Globus pallidus (tissue), 1 donor: ENCODE measurements at regions not wholly inside any gene's neighbourhood (a gene's known extent, or its start where the extent isn't known, plus 50 kb on each side); places are given as distances from the start of the nearest gene placed in this dataset.

Experiments used
- DNase-seq: peaks from one replicate; pipeline ENCODE4 v3.0.0-alpha.2; 2015; ENCODE audit warnings: low spot score

DNA sequence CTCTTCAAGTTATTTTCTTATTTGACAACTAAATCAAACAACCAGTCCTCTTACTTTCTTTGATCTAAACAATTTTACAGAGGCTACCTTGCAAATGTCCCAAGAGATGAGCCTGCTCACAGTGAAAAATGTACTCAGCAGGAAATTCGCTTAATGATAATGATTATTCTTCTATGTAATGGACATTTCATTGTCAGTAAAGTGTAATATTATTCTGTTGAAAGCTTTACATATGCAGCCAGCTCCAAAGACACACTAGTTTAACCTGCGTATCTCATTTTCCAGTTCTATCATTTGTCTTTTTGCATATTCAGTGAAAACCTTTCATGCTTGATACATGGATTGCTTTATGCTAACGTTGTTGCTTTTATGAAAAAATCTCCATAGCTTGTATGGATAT is 758.7 kb upstream of the ZNF608 start:
- DNase-seq = no peak

DNA sequence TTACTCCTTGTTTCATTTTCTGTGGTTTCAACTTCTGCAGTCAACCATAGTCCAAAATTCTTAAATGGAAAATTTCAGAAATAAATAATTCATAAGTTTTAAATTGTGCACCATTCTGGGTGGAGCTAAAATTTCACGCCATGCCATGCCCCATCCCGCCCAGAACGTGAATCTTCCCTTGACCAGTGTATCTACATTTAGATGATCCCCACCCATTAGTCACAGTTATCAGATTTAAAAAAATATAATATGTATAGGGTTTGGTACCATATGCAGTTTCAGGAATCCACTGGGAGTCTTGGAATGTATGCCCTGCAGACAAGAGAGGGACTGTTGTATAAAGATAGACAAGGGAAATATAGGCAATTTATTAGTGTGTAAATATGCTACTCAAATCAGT is 759.7 kb upstream of the ZNF608 start:
- no peak for DNase-seq

DNA sequence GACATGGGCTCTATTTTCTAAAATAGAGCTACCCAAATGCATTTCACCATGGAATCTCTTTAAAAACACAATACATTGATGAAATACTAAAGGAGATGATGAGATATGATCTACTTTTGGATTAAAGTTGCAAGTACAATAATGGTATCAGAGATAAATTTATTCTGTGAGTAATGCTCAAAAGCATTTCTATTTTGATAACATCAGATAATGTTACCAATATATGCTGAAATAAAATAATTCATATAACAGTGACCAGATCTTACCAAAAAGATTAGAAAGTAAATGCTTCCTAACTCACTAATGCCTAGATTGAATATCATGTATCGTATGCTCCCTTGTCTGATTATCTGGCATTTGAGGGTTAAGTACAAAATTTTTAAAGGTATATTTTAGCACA is 761.8 kb upstream of the ZNF608 start:
- DNase-seq = no peak

DNA sequence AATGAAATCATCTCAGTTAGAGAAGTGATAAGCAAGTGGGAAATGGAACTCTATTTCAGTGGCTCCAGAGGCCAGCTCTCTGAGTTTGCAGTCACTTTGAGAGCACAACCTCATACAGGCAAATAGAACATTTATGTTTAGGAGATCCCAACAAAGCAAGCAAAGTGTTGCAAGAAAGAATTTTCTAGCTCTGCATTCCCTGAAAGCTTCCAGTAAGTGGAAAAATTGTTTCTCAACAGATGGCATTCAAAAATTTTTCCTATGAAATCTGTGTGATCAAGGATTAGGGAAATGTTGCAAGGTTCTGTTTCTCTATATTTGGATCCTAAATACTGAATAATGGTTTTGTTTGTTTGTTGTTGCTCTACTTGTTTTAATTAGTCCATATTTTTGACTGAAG is 764.2 kb upstream of the ZNF608 start:
- DNase-seq = no peak

DNA sequence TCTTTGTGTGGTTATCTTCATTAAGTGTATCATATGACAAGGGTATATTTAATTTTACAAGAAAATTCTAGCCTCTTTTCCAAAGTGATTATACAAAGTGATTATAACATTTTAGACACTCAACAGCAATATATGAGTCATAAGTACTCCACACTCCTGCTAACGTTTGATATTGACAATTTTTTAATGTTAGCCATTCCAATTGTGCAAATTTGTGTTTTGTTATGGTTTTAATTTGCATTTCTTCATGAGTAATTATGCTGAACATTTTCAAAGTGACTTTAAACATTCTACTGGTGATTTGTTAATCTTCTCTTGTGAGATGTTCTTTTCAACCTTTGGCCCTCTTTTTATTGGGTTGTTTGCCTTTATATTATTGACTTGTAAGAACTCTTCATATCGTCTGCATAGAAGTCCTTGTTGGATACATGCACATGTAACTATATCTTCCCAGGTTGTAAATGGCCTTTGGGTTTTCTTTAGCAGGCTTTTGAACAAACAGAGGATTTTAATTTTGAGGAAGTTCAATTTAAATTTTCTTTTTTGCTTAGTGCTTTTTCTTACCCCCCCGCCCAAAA is 771.6 kb upstream of the ZNF608 start:
- no peak for DNase-seq

DNA sequence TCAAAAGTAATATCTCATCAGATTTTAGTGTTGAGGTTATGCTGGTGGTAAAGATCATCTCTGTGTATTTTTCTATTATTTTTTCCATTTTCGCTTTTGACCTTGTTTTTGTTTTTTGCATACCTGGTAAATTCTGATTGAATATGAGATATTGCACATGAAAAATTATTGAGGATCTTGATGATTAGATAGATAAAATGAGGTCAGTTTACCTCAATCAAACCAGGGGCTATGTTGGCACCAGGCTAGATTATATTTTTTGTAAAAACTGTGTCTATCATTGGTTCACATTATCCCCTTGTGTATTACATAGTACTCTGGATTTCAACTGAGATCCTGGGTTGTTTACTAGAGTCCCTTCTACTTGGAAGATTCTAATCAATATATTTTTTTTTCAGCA is 774.9 kb upstream of the ZNF608 start:
- DNase-seq = no peak

DNA sequence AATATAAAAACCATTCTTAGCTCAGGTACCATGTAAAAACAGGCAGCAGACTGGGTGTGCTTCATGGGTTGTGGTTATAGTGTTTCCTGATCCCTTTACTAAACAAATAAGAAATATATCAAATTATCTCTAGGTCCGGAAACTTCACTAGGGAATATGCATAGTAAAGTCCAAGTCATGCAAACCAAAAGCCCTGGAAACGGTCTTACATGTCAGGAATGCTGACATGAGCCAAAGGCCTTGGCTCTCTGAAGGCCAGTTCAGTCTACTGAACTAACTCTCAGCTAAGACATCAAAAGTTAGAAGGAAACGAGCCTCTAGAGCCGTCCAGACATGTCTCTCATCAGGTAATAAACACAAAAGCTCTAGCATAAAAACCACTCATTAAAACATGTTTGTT is 778.9 kb upstream of the ZNF608 start:
- no peak for DNase-seq

DNA sequence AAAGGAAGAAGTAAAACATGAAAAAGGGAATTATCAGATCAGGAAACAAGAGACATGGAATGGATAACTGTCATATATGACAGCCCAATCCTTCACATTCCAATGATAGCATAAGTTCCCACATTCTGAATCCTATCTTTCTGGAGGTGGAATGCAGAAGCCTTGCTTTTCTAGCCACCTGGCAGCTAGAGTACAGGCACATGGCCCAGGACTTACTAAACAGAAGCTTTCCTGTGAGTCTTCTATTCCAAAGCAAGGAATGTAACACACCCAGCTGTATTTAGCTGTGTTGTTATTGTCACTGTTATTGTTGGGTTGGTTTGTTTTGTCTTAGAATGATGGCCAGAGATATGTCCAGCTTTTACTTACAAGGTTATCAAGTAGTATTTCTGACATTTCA is 780.5 kb upstream of the ZNF608 start:
- no peak for DNase-seq

DNA sequence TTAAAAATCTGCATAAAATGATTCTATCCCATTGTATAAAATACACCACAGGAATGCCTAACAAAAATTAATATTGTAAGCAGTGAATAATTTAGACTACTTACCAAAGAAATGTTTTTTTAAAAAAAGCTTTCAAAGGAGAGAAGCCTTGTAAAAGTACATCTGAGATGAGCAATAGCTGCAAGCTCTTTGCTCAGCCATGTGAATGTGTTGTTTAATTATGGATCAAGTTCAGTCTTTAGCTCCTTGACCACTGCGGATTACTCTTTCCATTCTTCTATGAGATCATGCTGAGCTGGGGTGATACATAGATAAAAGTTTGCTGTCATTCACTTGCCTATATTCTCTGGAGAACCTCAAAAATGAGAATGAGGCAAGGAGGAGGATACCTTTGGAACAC is 782.4 kb upstream of the ZNF608 start:
- no peak for DNase-seq

DNA sequence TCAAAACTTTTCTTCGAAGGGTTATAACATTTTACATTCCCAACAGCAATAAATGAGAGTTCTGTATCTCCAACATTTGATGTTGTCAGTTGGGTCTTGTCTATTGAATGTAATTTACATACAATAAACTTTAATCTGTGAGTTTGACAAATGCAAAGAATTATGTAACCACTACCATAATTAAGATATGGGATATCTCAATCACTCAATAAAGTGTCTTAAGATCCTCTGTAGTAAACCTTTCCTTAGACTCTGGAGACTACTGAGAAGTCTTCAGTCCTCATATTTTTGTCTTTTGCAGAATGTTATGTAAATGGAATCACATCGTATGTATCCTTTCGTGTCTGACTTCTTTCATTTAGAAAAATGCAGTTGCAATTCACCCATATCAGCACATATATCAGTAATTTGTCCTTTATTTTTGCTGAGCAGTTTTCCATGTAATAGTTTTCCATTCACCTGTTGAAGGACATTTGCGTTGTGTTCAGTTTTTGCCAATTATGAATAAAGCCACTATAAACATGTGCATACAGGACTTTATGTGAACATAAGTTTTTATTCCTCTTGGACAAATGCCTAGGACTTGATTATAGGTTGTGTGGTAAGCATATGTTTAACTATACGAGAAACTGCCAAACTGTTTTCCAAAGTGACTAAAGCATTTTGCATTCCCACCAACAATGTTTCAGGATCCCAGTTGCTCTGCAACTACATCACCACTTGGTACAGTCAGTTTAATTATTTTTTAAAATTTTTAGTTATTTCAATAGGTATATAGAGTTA is 784.6 kb upstream of the ZNF608 start:
- DNase-seq = no peak

DNA sequence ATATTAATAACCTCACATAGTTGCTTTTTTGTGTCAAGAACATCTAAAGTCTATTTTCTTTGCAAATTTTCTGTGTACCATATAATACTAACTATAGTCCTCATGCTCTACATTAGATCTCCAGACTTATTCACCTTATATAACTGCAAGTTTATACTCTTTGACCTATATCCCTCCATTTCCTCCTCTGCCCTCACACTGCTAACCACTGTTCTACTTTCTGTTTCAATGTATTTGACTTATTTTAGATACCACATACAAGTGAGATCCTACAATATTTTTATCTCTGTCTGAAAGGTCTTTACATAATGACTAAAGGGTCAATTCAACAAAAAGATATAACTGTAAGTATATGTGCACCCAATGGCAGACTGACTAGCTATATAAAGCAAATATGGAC is 789.7 kb upstream of the ZNF608 start:
- DNase-seq = no peak

DNA sequence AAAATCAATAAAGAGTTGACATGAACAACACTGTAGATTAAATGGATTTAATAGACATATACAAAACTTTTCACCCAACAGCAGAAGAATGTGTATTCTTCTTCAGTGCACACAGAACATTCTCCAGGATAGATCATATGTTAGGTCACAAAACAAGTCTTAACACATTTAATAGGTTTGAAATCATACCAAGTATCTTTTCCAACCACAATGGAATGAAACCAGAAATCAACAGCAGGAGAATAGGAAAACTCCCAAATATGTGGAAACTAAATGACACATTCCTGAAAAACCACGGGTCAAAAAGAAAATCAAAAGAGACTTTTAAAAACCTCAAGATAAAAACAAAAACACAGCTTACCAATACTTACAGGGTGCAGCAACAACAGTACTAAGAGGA is 790.1 kb upstream of the ZNF608 start:
- no peak for DNase-seq

DNA sequence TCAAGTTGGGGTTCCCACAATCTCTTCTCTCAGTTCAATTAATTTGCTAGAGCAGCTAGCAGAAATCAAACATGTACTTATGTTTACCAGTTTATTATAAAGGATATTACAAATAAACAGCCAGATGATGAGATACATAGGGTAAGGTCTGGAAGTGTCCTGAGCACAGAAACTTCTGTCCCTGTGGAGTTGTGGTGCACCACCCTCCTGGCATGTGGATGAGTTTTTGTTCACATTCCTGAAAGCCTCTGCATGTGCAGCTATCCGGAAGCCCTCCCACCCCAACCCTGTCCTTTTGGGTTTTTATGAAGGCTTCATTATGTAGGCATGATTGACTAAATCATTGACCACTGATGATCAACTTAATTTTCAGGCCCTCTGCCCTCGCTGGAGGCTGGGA is 791.2 kb upstream of the ZNF608 start:
- DNase-seq = no peak

DNA sequence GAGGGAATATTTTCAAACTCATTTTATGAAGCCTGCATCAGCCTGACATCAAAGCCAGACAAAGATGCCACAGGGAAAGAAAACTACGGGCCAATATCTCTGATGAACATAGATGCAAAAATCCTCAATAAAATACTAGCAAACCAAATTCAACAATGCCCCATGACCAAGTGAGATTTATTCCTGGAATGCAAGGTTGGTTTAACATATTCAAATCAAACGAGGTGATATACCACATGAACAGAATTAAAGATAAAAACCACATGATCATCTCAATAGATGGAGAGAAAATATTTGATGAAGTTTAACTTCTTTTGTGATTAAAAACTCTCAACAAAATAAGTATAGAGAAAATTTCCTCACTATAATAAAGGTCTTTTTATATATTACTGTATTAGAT is 792.0 kb upstream of the ZNF608 start:
- DNase-seq = no peak

DNA sequence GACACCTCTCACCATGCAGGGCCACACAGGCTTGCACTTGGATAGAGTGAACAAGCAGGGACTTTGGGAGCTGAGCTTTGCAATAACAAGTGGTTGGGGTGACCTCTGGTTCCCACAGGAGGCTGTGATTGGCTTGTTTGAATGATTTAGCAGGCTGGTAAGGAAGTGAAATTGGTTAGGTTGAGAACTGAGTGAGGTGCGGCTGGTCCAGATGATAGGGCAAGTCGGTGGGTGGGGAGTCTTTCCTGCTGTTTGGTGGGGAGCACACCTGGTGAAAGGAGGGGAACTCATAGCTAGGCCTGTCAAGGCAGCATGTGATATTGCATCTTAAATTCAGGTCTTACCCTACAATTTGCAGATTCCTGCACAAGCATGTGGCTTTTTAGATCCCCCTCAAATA is 794.6 kb upstream of the ZNF608 start:
- DNase-seq = no peak

DNA sequence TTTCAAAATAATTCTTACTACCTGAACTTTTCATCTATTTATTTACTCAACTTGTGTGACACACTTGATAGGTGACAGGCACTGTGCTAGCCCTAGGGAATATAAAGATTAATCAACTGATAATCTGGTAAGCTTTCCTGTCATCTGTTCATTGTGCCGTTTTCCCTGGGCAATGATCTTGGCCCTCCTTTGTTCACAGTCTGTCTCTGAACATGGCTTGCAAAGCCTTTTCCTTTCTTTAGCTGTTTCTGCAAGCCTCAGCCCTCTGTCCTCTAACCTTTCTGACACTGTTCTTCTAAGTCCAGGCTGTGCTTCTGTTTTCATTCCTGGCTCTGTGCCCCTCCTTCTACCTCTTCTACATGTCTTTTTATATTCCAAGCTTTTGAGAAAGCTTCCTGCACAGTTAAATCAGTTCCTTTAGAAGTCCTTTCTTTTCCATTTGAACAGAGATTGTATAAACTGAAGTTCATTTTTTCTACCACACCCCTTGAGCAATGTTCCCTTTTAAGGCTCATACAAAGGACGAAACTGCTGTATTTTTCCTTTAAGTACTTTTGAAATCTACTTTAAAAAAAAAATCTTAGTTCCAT is 803.0 kb upstream of the ZNF608 start:
- DNase-seq = peak; percentile 23

DNA sequence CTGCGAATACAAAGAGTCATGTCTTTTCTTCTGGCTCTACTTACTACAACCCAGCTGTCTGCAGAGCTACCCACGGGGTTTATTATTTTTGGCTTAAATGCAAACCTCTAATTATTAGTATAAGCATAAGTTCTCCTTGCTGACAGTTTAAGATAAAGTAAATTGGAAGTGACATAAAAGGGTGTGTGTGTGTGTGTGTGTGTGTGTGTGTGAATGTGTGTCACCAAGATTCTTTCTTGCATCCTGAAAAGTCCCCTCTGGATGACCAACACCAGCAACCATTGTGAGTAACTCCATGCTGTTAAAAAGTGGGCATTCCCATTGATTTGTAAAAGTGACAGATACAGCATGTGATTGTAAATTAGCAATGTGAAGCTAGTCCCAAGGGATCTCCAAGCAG is 803.8 kb upstream of the ZNF608 start:
- peak; percentile 17 for DNase-seq

DNA sequence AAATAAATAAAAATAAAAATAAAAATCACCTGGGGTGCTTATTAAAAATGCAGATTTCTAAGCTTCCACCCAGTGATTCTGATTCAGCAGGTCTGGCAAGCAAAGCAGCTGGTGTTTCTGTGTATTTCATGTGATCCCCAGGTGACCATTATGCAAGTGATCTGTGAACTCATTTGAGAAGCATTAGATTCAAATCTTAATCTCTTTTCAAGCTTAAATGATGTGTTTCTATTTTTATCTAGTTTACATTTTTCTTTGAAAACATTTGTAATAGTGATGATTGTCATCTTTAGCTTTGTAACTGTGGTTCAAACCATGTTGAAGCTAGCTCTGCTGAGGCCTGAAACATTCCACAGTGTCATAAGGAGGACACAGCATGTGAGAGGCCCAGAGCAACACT is 804.8 kb upstream of the ZNF608 start:
- DNase-seq = no peak

DNA sequence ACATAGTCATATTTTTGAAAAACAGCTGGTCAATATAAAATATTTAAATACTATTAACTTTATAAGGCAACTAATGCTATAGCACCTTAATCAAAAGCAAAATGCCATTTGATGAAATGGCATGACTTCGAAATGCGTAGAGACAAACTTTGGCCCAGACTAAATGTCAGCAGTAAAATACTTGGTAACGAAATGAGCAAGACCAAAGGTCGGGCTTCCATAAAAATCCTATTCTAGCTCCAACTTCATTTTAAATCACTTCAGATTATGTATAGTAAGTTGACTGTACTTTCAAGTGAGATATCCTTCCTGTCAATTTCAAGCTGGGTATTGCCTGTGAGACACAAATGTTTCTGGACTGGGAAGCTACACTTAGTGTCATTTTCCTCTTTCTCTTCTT is 805.4 kb upstream of the ZNF608 start:
- DNase-seq = no peak

DNA sequence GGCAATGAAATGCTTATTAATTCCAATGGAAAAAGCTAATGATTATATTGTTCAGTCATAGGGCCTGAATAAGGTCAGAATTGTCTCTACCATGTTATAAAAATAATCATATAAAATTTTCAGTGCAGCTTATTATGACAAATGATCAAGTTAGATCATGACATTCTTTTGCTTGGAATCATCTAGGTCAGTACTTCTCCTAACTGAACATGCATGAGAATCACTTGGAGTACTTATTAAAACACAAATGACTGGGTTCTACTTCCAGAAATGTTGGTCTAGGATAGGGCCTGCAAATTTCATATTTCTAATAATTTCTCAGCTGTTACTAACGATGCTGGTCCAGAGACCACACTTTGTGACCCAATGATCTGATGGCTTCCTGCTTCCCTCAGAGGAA is 806.0 kb upstream of the ZNF608 start:
- no peak for DNase-seq

DNA sequence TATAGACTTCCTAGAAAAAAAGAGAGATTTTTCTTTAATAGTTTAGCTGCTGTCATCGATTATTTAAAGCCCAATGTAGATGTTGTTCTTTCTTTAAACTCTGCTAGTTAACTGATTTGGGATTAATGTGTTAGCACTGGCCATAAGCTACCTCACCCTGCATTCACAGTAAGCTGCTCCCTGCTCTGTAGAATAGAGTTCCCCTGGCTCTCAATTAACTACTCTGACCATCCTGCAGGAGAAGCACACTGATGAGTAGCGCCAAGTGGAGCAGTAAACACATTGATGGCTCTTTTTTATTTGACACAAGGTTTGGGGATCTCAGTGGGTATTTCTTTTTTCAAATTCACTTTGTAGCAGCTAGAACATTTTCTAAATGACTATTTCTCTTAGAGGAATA is 807.9 kb upstream of the ZNF608 start:
- DNase-seq = no peak

DNA sequence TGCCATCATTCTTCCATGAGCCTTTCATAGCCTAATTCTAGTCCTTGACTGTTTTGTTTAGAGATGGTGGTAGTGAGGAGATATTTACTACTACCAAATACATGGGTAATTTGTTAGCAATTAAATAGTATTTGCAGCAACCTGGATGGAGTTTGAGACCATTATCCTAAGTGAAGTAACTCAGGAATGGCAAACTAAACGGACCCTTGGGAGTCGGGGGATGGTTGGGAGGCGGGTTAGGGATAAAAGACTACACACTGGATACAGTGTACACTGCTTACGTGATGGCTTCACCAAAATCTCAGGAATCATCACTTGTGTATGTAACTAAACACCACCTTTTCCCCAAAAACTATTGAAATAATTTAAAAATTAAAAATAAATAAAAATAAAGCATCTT is 809.2 kb upstream of the ZNF608 start:
- DNase-seq = no peak

DNA sequence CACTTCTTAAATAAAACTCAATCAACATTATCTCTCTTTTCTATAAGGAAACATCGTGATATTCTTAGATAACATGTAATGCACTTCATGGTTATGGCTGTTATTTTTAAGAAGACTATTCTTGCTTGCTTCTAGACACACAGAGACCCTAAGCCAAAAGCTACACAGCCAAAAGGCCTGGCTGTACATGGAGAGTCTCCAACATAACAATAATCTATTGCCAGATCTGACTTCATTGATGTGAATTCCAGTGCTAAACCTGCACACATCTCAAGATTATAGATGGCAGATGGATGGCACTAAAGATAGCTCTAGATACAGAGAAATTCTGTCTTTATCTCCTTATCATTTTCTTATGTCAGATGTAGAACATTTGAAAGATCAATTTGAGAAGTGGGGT is 811.6 kb upstream of the ZNF608 start:
- DNase-seq = no peak

DNA sequence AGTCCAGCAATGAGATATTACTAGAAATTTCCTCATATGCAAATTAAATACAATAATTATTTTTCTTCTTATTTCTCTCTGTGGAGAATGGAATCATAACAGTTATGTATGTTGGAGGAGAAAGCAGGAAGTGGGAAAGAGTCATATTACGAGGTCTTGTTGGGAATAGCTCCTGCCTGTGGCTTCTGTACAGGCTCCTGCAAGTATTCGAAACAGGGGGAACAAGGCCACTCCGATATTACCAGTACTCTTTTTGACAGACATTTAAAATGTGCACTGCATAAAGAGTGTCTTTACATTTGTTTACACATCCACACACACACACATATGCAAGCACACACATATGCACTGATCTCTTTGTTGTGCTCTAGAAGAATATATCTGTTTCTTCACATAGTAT is 812.0 kb upstream of the ZNF608 start:
- no peak for DNase-seq
